GM21723 (cell line): ENCODE measurements at regions not wholly inside any gene's neighbourhood (a gene's known extent, or its start where the extent isn't known, plus 50 kb on each side); places are given as distances from the start of the nearest gene placed in this dataset.
"Not testable (repeated sequence)": the region's sequence is repeated elsewhere in the genome, so short reads cannot be mapped to it uniquely, and the experiment has no call there.

Experiments
- ATAC-seq: cut with Tn5 transposase; IDR thresholded peaks from one replicate; pipeline ENCODE4 v1.9.1; 2021; ENCODE audit warnings: mild to moderate bottlenecking, moderate library complexity; ENCODE audit not compliant: unreplicated experiment

- ATAC-seq = no peak
Measured at GRCh38 chr10:5268743-5269142, 72.1 kb downstream of the AKR1C4 start.

GRCh38 chr10:5269791-5270190 is 73.2 kb downstream of the AKR1C4 start:
- ATAC-seq = no peak

GRCh38 chr10:5271526-5271925 is 74.9 kb downstream of the AKR1C4 start:
- ATAC-seq = no peak

- ATAC-seq = no peak
Measured at GRCh38 chr10:5272065-5272803, 75.6 kb downstream of the AKR1C4 start.

GRCh38 chr10:5274795-5275194 is 78.2 kb downstream of the AKR1C4 start:
- no peak for ATAC-seq

- no peak for ATAC-seq
Measured at GRCh38 chr10:5281356-5281755, 83.4 kb upstream of the UCN3 start.

- no peak for ATAC-seq
Measured at GRCh38 chr10:5282137-5282536, 82.6 kb upstream of the UCN3 start.

GRCh38 chr10:5283305-5284158 is 81.2 kb upstream of the UCN3 start:
- peak; percentile 83 for ATAC-seq

GRCh38 chr10:5284311-5285057 is 80.3 kb upstream of the UCN3 start:
- no peak for ATAC-seq

- no peak for ATAC-seq
Measured at GRCh38 chr10:5285186-5285585, 79.6 kb upstream of the UCN3 start.

GRCh38 chr10:5288359-5288758 is 76.4 kb upstream of the UCN3 start:
- ATAC-seq = no peak

GRCh38 chr10:5289228-5289627 is 75.5 kb upstream of the UCN3 start:
- not testable (repeated sequence) for ATAC-seq

GRCh38 chr10:5291501-5292195 is 73.1 kb upstream of the UCN3 start:
- no peak for ATAC-seq

GRCh38 chr10:5292196-5292735 is 72.5 kb upstream of the UCN3 start:
- no peak for ATAC-seq

- not testable (repeated sequence) for ATAC-seq
Measured at GRCh38 chr10:5292970-5293369, 71.8 kb upstream of the UCN3 start.

- no peak for ATAC-seq
Measured at GRCh38 chr10:5293691-5294550, 70.8 kb upstream of the UCN3 start.

- ATAC-seq = no peak
Measured at GRCh38 chr10:5297466-5297865, 67.3 kb upstream of the UCN3 start.

- no peak for ATAC-seq
Measured at GRCh38 chr10:5297996-5298395, 66.8 kb upstream of the UCN3 start.

- no peak for ATAC-seq
Measured at GRCh38 chr10:5299950-5300349, 64.8 kb upstream of the UCN3 start.

- ATAC-seq = no peak
Measured at GRCh38 chr10:5303504-5303903, 61.3 kb upstream of the UCN3 start.
